NCI-H2029 treated with DMSO at 0.1 percent for 48 hours (cell line): ENCODE measurements at regions not wholly inside any gene's neighbourhood (a gene's known extent, or its start where the extent isn't known, plus 50 kb on each side); places are given as distances from the start of the nearest gene placed in this dataset.
A peak's percentile ranks its signal among the peaks of the same experiment; 100 is the strongest.

Experiments used
- DNase-seq: peaks from one replicate; lab custom pipeline; 2025; lab: John Stamatoyannopoulos, UW

DNA sequence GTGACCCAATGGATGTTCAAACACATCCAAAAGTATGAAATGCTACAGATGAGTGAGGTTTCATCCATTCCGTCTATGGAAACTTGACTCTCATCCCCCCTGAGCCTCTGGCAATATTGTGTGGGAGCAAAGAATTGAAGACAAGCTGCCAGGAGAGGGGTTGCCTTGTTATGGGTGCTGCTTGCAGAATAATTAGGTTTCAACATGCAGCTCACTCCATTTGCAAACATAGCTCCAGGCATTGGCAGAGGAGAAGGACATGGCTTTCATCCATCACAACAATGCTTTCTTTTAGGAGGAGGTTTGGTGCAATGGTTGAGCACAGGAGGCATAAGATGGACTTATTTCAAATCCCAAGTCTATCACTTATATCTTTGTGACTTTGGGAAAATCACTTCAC is 220.7 kb upstream of the SRRM4 start:
- DNase-seq: no peak

DNA sequence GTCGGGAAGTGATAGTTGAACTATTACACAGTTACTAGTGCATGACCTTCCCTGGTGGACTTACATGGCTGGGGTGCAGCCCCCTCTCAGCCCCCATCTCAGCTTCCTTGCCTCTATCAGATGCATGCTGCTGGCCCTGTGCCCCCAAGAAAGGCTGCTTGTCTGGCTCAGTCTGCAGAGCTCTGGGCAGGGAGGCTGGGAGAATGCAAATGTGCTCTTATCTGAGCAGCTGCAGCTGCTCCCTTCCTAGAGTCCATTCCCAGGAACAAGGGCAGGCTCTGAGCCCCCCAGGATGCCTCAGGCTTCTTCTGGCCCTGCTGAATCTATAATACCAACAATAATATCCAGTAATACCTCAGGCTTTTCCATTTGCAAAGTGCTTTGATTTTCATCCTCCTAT is 218.1 kb upstream of the SRRM4 start:
- DNase-seq: no peak

DNA sequence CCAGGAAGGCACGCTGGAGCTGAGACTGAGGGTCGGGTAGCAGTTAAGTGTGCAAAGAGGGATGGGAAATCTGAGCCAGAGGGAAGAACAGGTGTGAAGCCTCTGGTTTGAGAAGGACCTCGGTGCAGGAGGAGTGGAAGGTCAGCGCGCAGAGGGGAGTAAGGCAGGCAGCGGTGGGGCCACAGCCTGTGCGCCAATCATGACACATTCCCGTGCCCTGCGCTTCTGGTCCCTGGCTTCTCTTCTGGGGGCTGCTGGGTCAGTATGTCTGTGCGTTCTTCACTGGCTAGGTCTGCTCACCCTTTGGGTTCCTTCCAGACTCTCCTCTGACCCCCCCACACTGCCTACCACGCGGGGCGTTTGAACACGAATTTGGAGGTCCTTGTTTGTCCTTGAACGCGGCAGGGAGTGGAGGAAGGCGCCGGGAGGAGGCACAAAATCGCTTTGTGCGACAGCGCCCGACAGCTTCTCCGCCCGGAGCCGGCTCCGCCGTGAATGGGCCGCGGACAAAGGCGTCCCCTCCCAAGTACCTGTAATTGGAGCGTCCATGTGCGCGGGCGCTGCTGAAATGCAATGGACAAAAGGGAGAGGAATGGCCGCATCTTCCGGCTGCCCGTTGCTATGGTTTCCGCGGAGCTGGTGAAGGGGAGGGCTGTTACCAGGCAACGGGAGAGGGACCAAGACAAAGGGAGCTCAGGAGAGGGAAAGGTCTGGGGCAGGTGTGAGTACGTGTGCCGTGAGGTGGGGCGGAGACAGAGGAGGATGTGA is 207.2 kb upstream of the SRRM4 start:
- DNase-seq: peak; percentile 90

DNA sequence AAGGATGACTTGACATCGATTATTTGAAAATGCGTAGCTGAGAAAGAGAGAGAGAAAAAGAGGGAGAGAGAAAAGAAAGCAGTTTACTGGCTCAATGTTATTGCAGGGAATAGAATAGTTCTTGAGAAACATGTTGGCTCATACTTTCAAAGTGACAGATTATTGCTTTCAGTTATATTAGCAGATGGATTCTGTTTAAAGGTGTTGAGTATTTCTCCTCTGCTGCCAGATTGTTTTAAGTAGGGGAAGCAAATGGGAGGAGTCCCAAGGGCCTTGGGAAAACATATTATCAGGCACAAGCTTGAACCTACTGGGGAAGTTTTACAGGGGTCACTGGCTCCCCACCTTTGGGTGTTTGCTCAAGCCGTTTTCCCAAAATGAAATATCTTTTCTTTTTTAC is 203.8 kb upstream of the SRRM4 start:
- DNase-seq: no peak

DNA sequence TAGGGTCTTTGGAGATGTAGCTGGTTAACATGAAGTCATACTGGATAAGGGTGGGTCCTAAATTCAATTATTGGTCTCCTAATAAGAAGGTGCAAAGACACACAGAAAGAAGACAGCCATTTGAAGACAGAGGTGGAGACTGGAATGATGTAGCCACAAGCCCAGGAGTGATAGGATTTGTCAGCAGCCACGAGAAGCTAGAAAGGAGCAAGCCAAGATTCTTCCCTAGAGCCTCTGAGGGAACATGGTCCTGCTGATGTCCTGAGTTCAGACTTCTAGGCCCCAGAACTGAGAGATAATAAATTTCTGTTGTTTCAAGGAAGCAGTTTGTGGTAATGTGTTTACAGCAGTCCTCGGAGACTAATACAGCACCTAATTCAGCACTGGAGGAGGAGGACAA is 203.3 kb upstream of the SRRM4 start:
- no peak for DNase-seq

DNA sequence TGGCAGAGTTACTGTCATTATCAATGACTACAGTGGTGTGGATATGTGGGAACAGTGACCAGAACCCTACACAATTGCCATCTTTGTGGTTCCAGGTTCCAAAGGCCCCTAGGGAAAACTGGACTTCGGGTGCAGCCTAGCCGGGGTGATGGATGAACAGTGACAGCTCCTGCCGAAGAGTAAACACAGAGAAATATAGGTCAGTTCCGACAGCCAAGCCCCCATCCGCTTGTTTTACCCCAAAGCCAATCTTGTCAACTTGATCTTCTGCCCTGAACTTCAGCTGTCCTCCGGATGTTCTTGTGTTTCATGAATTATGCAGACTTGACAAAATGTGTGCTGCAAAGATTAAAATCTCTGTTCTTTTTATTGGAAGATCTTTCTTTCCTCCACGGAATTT is 200.4 kb upstream of the SRRM4 start:
- DNase-seq: no peak

DNA sequence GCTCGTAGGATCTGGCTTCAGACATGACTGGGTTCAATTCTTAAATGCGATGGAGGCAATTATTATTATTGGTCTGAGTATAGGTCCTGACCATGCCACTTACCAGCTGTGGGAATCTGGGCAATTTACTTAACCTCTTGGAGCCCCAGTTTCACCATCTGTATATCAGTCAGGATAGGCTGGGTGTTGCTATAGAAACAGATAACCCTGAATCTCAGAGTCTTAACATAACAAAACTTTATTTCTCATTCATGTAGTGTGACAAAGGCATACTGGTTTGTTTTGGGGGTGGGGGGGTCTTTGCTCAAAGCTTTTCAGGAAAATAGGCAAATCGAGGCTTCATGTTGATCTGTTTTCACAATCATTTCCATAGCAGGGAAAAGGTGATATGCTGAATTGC is 199.6 kb upstream of the SRRM4 start:
- no peak for DNase-seq

DNA sequence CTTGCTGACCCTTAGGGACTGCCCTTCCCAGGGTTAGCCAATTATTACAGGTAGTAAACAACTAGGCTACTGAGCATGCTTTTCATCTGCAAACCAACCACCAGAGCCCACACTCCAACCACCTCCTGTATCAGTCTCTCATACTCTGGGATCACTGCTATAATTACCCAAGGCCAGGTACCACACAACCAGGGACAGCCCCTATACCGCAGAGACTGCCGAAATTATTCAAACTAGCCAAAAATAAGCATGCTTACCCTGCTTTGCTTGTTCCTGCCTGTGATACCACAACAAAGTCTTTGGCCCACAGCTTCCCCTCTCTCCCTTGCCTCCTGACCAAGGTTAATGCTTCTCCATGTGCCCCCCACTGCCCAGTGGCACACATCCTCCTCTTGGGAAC is 197.6 kb upstream of the SRRM4 start:
- no peak for DNase-seq

DNA sequence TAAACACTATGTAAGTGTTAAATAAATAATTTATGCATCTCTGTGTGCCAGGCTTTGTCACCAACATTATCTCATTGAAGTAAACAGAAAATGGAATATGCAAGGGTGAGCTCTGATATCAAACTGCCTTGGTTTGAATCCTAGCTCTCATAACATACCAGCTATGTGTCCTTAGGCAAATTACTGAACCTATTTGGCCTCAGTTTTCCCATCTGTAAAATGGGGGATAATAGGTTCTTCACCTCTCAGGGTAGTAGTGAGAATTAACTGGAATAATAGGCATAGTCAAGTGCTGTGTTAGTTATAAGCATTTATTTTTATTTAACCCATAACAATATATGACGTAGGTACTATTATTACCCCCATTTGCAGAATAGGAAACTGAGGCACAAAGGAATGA is 190.8 kb upstream of the SRRM4 start:
- DNase-seq: no peak

DNA sequence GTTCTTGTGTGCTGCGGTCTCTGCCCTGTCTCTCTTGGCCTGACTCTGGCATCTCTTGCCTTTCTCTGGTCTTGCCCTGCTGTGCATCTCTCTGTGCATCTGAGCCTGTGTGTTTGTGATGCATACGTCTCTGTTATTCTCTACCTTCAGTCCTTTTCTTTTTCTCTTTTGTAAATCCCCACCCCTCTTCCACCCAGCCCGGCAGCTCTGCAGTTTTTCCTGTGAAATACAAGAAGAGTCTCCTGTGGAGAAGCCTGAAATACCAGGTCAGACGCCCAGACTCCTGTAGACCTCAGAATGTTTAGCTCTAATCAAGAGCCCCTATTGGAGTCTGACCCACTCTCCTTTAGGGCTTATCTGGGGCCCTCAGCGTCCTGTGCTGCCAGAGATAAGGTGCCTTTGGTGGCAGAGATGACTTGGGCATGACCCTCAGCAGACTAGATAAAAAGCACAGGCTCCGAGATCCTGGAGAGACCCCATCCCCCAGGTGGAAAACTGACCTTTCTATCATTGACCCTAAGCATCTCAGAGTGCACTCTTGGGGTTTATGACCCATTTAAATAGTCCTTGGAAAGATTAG is 167.5 kb upstream of the SRRM4 start:
- DNase-seq: no peak

DNA sequence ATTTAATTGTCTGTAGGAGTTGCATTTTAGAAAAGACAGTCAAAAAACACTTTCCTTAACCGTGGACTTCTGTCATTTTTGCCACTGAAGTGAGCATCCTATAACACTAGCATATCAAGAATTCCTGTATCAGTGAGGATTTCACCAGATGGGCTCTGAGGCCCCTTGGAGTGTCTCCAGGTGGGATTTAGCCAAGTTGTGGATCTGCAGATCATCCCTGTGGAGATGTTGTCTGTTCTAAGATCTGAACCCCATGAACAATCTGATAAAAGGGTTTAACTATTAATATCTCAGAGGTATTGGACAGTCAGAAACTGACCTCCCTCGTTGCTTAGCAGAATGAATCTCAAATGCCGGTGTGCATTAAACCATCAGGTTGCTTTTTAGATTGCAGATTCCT is 165.0 kb upstream of the SRRM4 start:
- DNase-seq: no peak

DNA sequence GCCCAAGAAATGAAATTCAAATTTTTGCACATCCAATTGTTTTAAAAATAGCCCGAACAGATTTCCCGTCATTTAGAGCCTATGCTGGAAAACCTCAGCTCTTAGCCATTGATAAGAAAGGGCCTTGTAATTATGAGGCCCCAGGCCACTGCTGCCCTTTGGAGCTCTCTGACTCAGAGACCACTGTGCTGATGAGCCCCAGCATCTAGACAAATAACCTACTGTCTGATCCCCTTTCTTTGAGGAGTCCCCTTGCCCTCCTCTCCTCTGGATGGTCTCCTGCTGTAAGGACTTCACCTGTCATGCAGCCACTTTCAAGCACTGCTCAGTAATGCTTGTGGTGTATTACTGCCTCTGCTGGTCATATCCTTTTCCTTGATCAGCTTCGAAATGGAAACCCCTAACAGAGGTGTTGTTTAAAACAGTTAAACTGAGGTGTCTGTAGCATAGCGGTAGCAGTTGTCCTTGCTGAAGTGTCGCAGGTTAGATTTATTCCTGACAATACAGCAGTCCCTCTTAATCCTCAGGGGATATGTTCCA is 159.9 kb upstream of the SRRM4 start:
- no peak for DNase-seq

DNA sequence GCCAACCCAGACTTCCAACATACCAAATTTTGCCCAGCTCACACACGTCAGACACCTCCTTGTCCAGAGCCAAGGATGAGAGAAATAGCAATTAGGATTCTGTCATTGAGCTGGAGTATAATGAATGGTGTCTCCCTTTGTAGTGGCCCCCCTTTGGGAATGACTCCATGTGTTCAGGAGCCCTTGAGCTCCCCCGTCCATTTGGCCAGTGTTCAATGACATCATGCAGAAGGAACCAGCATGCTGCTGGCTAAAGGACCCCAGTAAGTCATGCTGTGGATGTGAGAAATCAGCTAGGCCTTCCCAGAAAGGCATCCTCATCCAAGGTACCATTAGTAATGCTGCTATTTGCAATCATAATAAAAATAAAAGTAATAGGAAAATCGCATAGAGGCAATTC is 158.8 kb upstream of the SRRM4 start:
- no peak for DNase-seq

DNA sequence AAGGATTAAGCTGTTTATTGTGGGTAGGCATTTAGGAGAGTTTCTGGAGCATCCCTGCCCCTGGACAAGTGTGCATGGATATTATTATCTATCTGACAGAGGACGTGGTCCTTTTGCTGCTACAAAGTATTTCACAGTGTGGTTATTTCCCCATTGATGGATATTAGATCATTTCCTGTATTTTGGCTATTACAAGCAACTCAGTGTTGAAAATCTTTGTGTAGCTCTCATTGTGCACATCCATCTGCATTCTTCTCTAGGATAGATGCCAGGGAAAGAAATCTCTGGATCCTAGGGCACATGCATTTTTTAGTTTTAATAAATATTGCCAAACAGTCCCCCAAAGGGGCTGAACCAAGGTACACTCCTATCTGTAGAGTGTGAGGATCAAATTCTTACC is 154.3 kb upstream of the SRRM4 start:
- no peak for DNase-seq

DNA sequence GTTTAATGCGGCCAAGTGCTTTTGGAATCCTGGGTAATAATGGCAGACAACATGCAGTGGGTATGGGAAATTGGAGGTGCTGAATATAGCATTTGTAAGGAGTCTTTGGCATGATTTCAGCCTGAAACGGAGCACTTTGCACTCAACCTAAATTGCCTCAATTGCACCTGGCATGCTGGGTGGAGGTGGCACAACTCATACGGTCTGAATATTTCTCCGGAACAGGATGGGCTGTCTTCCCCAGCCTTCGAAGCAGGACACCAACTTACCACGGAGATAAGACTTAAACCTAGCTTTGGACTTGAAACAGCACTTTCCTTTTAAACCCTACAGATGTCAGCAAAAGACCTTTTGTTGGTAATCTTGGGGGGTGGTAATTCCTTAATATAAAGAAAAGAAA is 153.7 kb upstream of the SRRM4 start:
- DNase-seq: no peak

DNA sequence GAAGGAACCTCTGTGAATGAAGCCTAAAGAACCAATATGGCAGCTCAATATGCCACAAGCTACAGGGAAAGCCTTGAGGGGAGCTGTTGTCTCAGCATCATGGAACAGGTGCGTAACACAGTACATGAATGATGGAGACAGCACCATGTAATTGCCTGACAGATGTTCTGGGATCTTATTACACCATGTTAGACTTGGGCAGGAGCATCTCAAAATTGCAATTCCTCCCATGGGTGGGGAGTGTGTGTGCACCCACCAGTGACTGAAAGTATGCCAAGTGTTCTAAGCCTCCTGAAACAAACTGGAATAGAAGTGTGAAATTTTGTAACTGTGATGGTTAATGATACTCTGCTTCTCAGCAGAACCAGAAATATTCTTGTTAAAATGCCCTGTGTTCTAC is 151.0 kb upstream of the SRRM4 start:
- DNase-seq: no peak

DNA sequence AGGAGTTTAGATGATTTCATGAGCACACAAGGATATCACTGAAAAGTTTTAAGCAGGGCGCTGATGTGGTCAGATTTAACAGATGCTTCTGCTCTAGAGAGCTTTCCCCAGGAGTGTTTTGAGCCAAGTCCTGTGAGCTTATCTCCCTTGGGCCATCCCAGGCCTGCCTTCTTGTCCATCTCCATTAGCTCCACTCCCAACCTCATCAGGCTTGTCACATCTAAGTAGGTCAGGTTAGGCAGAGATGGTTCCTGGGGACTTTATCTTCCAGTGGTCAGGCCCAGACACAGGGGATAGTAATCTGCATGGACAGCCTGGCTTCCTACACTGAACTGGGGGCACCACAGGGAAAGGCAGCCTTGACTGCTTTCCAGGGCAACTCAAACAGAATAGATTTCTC is 145.4 kb upstream of the SRRM4 start:
- no peak for DNase-seq

DNA sequence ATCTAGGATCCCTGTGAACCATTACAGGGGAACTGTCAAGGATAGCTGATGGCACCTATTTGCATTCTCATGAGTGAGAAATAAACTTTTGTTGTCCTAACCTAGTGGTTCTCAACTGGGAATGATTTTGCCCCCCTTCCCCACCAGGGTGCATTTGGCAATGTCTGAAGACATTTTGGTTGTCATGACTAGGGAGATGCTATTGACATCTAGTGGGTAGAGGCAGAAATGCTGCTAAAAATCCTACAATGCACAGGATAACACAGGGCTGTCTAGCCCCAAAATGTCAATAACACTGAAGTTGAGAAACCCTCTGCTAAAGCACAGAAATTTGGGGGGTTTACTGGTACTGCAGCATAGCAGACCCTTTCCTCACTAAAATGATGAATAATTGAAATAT is 140.9 kb upstream of the SRRM4 start:
- DNase-seq: no peak

DNA sequence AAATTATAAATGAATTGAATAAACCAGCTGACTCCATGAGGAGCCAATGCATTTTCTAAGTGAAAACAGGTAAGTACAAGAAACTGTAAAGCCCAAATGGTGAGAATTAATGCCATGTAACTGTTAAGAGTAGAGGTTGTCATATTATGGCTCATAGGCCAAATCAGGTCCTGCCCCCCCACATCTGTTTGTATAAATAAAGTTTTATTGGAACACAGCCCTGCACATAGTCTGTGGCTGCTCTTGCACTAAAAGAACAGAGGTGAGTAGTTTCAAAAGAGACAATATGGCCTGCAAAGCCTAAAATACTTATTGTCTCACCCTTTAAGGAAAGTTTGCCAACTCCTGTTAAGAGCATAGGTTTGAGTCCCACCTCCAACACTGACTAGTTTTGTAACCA is 140.5 kb upstream of the SRRM4 start:
- no peak for DNase-seq

DNA sequence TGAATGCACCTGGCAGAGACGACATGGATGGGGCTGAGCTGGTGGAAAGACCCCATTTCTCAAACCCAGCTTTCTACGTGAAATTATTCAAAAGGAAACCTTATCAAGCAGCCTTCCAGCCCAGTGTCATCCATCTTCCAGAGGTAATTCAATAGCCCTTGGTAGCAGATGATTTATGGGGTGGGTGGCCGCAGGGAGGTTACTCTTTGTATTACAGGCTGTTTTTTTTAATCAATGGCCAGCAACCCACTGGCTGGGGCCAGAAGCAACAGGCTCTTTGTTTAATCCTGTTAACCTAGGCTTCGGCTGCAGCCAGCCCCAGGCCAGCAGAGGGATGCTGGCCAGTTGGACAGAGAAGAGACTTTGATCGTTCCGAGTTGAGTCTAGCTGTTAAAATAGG is 139.8 kb upstream of the SRRM4 start:
- no peak for DNase-seq

DNA sequence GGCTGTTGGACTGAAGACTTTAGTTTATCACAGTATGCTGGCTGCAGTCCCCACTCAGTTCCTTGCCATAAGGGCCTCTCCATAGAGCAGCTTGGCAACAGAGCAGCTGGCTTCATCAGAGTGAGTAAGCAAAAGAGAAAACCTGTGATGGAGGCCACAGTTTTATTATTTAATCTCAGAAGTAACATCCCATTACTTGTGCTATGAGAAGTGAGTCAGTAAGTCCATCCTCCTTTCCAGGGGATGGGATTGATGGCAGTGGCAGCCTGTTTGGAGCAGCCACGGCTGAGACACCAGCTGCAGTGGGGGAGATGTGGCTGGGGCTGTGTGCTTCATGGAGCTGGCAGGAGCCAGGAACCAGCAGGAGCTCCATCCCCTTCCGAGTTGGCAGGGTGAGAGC is 138.5 kb upstream of the SRRM4 start:
- no peak for DNase-seq

DNA sequence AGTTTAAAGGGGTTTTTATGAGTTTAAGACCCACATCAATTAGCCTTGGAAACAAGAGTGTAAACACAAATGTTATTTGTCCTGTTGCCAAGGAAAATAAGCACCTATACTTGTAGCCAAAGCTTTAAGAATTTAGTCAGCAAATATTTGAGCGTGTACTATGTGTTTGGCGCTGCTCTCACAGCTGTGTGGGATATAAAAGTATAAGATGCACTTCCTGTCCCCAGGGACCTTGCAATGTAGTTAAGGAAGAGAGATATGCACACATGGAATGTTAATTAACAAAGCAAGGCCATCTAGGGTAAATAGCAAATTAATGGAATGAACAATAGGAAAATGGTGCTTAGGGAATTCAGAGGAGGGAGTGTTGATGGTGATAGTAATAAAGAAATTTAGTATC is 134.9 kb upstream of the SRRM4 start:
- DNase-seq: no peak

DNA sequence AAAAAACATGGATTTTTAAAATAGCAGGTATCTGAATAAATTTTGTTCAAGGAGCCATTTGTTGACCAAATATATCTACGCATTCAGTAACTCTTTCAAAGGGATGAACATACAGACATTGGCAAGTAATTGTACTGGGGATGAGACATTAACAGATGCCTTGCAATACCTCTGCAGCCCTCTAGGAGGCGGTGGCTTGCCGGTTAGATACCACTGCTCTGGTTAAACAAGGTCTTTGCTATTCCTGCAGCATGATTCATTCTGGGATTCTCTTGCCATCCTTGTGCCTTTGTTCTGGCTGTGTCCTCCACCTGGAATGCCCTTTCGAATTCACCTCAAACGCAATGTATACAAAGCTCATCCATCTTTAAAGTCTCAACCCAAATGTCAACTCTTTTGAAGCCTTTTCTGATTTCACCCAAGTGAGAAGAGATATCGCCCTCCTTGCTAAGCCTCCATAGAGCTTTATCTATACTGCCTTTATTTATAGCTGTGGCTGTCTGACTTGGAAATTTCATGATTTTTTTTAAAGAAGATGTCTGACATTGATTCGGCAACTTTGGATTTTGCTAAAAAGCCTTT is 131.0 kb upstream of the SRRM4 start:
- no peak for DNase-seq

DNA sequence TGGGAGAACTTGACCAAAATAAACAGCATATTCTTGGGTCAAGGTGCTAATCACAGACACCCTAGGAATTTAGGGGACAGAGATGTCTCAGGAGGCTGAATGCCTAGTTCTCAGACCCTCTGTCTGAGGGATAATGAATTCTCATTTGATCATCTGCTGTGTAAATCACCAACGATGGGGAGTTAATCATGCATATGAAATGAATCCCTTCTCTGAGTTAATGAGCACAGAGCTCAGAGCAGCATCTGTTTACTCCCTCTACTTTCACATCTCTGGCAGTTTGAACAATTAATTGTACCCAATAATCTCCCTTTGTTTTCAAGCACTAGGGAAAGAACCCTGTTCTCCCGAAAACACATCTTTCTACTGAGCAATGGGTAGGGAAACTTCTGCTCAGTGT is 129.4 kb upstream of the SRRM4 start:
- no peak for DNase-seq
